Kidney (tissue), 13 donors: ENCODE measurements at regions not wholly inside any gene's neighbourhood (a gene's known extent, or its start where the extent isn't known, plus 50 kb on each side); places are given as distances from the start of the nearest gene placed in this dataset.
"Not testable (repeated sequence)": the region's sequence is repeated elsewhere in the genome, so short reads cannot be mapped to it uniquely, and the experiment has no call there.

Experiments
- DNase-seq, 5 donors: peaks; one replicate each; pipeline ENCODE4 v3.0.0-alpha.2; 2013 to 2020
- FAIRE-seq: peaks from 2 replicates; lab custom pipeline; 2012; peaks lifted over from hg19 to GRCh38; lab: Jason Lieb, UNC
- H3K27ac ChIP-seq, 2 donors: one replicate each; pipeline ENCODE4 v1.7.0; 2013; ENCODE audit warnings: low read depth in 2 of 2, low read length in 2 of 2, inconsistent platforms in 1 of 2
- H3K27me3 ChIP-seq: one replicate; pipeline ENCODE4 v1.7.1; 2013; ENCODE audit warnings: low read length, inconsistent platforms; ENCODE audit not compliant: control insufficient read depth, insufficient read depth
- H3K36me3 ChIP-seq, 3 donors: one replicate each; pipeline versions ENCODE4 v1.7.0 to v1.7.1; 2013; ENCODE audit warnings: low read length in 3 of 3, control low read depth in 1 of 3, inconsistent platforms in 1 of 3; ENCODE audit not compliant: insufficient read depth in 3 of 3, control insufficient read depth in 2 of 3
- H3K4me1 ChIP-seq, 3 donors: one replicate each; pipeline versions ENCODE4 v1.7.0 to v1.7.1; 2013; ENCODE audit warnings: low read length in 3 of 3, inconsistent platforms in 1 of 3, low read depth in 1 of 3; ENCODE audit not compliant: control insufficient read depth in 2 of 3, insufficient read depth in 2 of 3
- H3K4me3 ChIP-seq, 3 donors: one replicate each; pipeline versions ENCODE4 v1.7.0 to v1.8.1; 2013; ENCODE audit warnings: low read length in 3 of 3, control low read depth in 1 of 3, inconsistent platforms in 1 of 3
- H3K9ac ChIP-seq, 3 donors: one replicate each; pipeline versions ENCODE4 v1.7.0 to v1.7.1; 2013; ENCODE audit warnings: low read length in 3 of 3, control low read depth in 1 of 3, inconsistent platforms in 1 of 3
- H3K9me3 ChIP-seq, 3 donors: one replicate each; pipeline versions ENCODE4 v1.7.0 to v1.7.1; 2013; ENCODE audit warnings: low read length in 3 of 3, control low read depth in 1 of 3, inconsistent platforms in 1 of 3; ENCODE audit not compliant: control insufficient read depth in 2 of 3, insufficient read depth in 1 of 3
- CTCF ChIP-seq: IDR thresholded peaks from 3 replicates; pipeline ENCODE4 v1.5.1; 2012; ENCODE audit warnings: mild to moderate bottlenecking, moderate library complexity, borderline replicate concordance; ENCODE audit not compliant: insufficient read depth; ENCODE audit errors: extremely low read depth
- intact Hi-C: fragments of 100-400 bp; cut with DNase I; formaldehyde crosslinking; loops from one replicate; pipeline ENCODE4 v1.11.1; 2022
- donor health status: control.
- donor health status: control.
- donor health status: control.
- donor health status: control.
- donor health status: control.
- donor health status: DM: yes; HTN: yes; CAD: no.
- donor health status: Normal renal cell carcinoma (clear cell type).

GRCh38 chr7:81231301-81231838 lies 312.5 kb upstream of the SEMA3C start:
- no peak for DNase-seq

GRCh38 chr7:81226234-81226633 lies 307.4 kb upstream of the SEMA3C start:
- Histone ChIP-seq H3K27ac (no peak overlapping the region), H3K9me3 (peaks cover 0 to 4% (median 3%) of the 10 kb centered on the region in 3 donors), H3K4me1 (no peaks in the 10 kb centered on the region), H3K4me3 (no peak overlapping the region), H3K27me3 (no peaks in the 10 kb centered on the region), H3K36me3 (no peaks in the 10 kb centered on the region), H3K9ac (no peak overlapping the region)
- DNase-seq (no peak), FAIRE-seq (no peak)
- no peak for TF ChIP-seq CTCF
- intact Hi-C loops = no loop called here

More at GRCh38 chr7:81231301-81231838, 312.5 kb upstream of the SEMA3C start:
- Histone ChIP-seq H3K4me3 (no peak overlapping the region), H3K4me1 (no peaks in the 10 kb centered on the region), H3K9ac (no peak overlapping the region), H3K9me3 (no peaks in the 10 kb centered on the region), H3K27me3 (no peaks in the 10 kb centered on the region), H3K27ac (no peak overlapping the region), H3K36me3 (no peaks in the 10 kb centered on the region)
- TF ChIP-seq CTCF = no peak
- intact Hi-C loops = no loop called here
- no peak for FAIRE-seq

GRCh38 chr7:81222692-81223091 lies 303.8 kb upstream of the SEMA3C start:
- DNase-seq, intact Hi-C loops, H3K9me3 ChIP-seq, H3K4me1 ChIP-seq, H3K36me3 ChIP-seq, H3K27ac ChIP-seq, H3K4me3 ChIP-seq, H3K27me3 ChIP-seq, FAIRE-seq, H3K9ac ChIP-seq: not testable (repeated sequence)

GRCh38 chr7:81221527-81222217 lies 302.8 kb upstream of the SEMA3C start:
- Histone ChIP-seq H3K27ac (no peak overlapping the region), H3K9ac (no peak overlapping the region), H3K36me3 (no peaks in the 10 kb centered on the region), H3K4me3 (no peak overlapping the region), H3K27me3 (no peaks in the 10 kb centered on the region), H3K9me3 (peaks cover 0 to 4% (median 3%) of the 10 kb centered on the region in 3 donors), H3K4me1 (no peaks in the 10 kb centered on the region)
- FAIRE-seq (no peak), DNase-seq (no peak)
- no peak for TF ChIP-seq CTCF
- intact Hi-C loops = no loop called here
